Activated B cell treated with CpG ODN at 0.5 μM for 24 hours (primary cell): ENCODE measurements at regions not wholly inside any gene's neighbourhood (a gene's known extent, or its start where the extent isn't known, plus 50 kb on each side); places are given as distances from the start of the nearest gene placed in this dataset.
"Not testable (repeated sequence)": the region's sequence is repeated elsewhere in the genome, so short reads cannot be mapped to it uniquely, and the experiment has no call there.

ENCODE experiments used
- ATAC-seq: fragments of 200-7000 bp; cut with Tn5 transposase; one replicate; pipeline ENCODE4 v1.10.0; 2021; ENCODE audit warnings: low read depth, mild to moderate bottlenecking, moderate library complexity
- CTCF ChIA-PET: fragments of 350-600 bp; sonication (Branson Sonifier 250); formaldehyde crosslinking; loops from one replicate; lab custom pipeline; 2021; ENCODE audit warnings: antibody characterized with exemption; lab: Charles Lee
- POLR2A ChIA-PET: fragments of 350-600 bp; sonication (Branson Sonifier 250); formaldehyde crosslinking; loops from one replicate; lab custom pipeline; 2021; ENCODE audit warnings: antibody characterized with exemption; lab: Charles Lee
- DNase-seq: peaks from one replicate; pipeline ENCODE4 v3.0.0; 2022
- H3K27ac Mint-ChIP-seq: one replicate; pipeline ENCODE4 v1.8.0; 2020; ENCODE audit warnings: mixed read lengths
- H3K27me3 Mint-ChIP-seq: one replicate; pipeline ENCODE4 v1.8.0; 2021; ENCODE audit warnings: mixed read lengths
- H3K36me3 Mint-ChIP-seq: one replicate; pipeline ENCODE4 v1.8.0; 2021; ENCODE audit warnings: low read depth, mixed read lengths
- H3K4me1 Mint-ChIP-seq: one replicate; pipeline ENCODE4 v1.8.0; 2021; ENCODE audit warnings: mixed read lengths
- H3K4me3 Mint-ChIP-seq: one replicate; pipeline ENCODE4 v1.8.0; 2020; ENCODE audit warnings: mild to moderate bottlenecking, mixed read lengths
- H3K9me3 Mint-ChIP-seq: one replicate; pipeline ENCODE4 v1.8.0; 2020; ENCODE audit warnings: mixed read lengths
- intact Hi-C: fragments of 100-400 bp; cut with micrococcal nuclease; formaldehyde crosslinking; loops from one replicate; pipeline ENCODE4 v1.15.1; 2024
- TF ChIP-seq, protein P1 (sequence below): fragments of 200-600 bp; IDR thresholded peaks from one replicate; pipeline ENCODE4 v1.8.0; 2022; ENCODE audit warnings: antibody characterized with exemption, mild to moderate bottlenecking

DNA sequence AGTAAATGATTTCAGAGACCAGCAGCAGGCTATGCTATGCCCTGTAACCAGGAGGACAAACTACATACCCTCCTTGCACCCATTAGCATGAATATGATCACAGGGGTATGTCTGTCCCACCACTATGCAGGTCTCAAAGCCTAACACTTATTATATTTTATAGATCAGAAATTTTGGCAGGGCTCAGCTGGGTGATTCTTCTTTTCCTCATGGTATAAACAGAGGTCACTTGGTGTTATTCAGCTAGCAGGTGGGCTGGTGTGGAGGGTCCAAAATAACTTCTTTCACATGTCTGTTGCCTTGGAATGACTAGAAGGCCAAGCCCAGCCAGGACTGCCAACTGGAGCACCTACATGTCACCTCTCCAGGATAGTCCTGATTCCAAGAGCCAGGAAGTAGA is 252.9 kb downstream of the ARHGAP12 start:
- Mint-ChIP-seq H3K36me3 (no peaks in the 10 kb centered on the region), H3K27ac (no peak overlapping the region), H3K9me3 (peaks cover 14% of the 10 kb centered on the region), H3K4me1 (no peaks in the 10 kb centered on the region), H3K27me3 (peaks cover 2% of the 10 kb centered on the region), H3K4me3 (no peak overlapping the region)
- TF ChIP-seq, protein P1, sequence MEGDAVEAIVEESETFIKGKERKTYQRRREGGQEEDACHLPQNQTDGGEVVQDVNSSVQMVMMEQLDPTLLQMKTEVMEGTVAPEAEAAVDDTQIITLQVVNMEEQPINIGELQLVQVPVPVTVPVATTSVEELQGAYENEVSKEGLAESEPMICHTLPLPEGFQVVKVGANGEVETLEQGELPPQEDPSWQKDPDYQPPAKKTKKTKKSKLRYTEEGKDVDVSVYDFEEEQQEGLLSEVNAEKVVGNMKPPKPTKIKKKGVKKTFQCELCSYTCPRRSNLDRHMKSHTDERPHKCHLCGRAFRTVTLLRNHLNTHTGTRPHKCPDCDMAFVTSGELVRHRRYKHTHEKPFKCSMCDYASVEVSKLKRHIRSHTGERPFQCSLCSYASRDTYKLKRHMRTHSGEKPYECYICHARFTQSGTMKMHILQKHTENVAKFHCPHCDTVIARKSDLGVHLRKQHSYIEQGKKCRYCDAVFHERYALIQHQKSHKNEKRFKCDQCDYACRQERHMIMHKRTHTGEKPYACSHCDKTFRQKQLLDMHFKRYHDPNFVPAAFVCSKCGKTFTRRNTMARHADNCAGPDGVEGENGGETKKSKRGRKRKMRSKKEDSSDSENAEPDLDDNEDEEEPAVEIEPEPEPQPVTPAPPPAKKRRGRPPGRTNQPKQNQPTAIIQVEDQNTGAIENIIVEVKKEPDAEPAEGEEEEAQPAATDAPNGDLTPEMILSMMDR: no peak
- DNase-seq (no peak), ATAC-seq (no peak)
- POLR2A ChIA-PET: no interaction called here
- CTCF ChIA-PET: no interaction called here
- intact Hi-C loops: no loop called here

DNA sequence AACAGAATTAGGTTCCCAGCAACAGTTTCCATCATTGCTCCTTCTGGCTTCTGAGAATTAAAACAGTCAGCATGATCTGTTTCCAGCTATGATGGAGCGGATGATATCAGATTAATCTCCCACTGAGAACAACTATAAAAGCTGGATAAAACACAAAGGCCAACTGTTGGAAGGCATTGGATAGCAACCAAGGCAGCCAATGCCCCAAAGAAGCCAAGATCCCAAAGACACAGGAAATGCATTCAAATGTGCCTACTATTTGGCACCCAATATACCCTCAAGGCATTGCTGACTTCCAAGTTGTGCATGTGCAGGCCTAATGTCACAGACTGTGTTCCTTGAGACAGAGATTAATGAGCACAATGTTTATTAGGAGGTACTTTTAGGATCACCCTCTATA is 259.3 kb downstream of the ARHGAP12 start:
- Mint-ChIP-seq H3K27me3 (no peaks in the 10 kb centered on the region), H3K4me3 (no peak overlapping the region), H3K27ac (no peak overlapping the region), H3K36me3 (no peaks in the 10 kb centered on the region), H3K4me1 (no peaks in the 10 kb centered on the region), H3K9me3 (peaks cover 10% of the 10 kb centered on the region)
- ChIA-PET POLR2A (no interaction called here), CTCF (no interaction called here)
- TF ChIP-seq, protein P1: no peak
- ATAC-seq (no peak), DNase-seq (no peak)
- intact Hi-C loops: no loop called here

GRCh38 chr10:31668326-31668725 is 260.3 kb downstream of the ARHGAP12 start:
- H3K4me1 Mint-ChIP-seq: no peaks in the 10 kb centered on the region
- H3K36me3 Mint-ChIP-seq: no peaks in the 10 kb centered on the region
- H3K4me3 Mint-ChIP-seq: no peak overlapping the region
- no peak overlapping the region for H3K27ac Mint-ChIP-seq
- H3K27me3 Mint-ChIP-seq: no peaks in the 10 kb centered on the region
- ChIA-PET POLR2A (no interaction called here), CTCF (no interaction called here)
- TF ChIP-seq, protein P1: no peak
- H3K9me3 Mint-ChIP-seq: peaks cover 8% of the 10 kb centered on the region
- DNase-seq (no peak), ATAC-seq (no peak)
- intact Hi-C loops: no loop called here

GRCh38 chr10:31665764-31666279 is 262.8 kb downstream of the ARHGAP12 start:
- POLR2A ChIA-PET, H3K4me1 Mint-ChIP-seq, H3K9me3 Mint-ChIP-seq, H3K36me3 Mint-ChIP-seq, H3K27me3 Mint-ChIP-seq, CTCF ChIA-PET, DNase-seq, H3K27ac Mint-ChIP-seq, ATAC-seq, intact Hi-C loops, H3K4me3 Mint-ChIP-seq: not testable (repeated sequence)

GRCh38 chr10:31664803-31665202 is 263.8 kb downstream of the ARHGAP12 start:
- ChIA-PET POLR2A (no interaction called here), CTCF (no interaction called here)
- Mint-ChIP-seq H3K36me3 (no peaks in the 10 kb centered on the region), H3K27me3 (peaks cover 2% of the 10 kb centered on the region), H3K4me3 (no peak overlapping the region), H3K27ac (no peak overlapping the region), H3K4me1 (no peaks in the 10 kb centered on the region), H3K9me3 (no peaks in the 10 kb centered on the region)
- intact Hi-C loops: no loop called here
- TF ChIP-seq, protein P1: no peak
- DNase-seq (no peak), ATAC-seq (no peak)

- CTCF ChIA-PET, intact Hi-C loops, H3K27ac Mint-ChIP-seq, H3K27me3 Mint-ChIP-seq, H3K4me3 Mint-ChIP-seq, H3K9me3 Mint-ChIP-seq, H3K36me3 Mint-ChIP-seq, ATAC-seq, DNase-seq, H3K4me1 Mint-ChIP-seq, POLR2A ChIA-PET: not testable (repeated sequence)
Measured at GRCh38 chr10:31664071-31664470, 264.6 kb downstream of the ARHGAP12 start.
